DMS114 treated with DMSO at 0.1 percent for 48 hours (cell line): ENCODE measurements at regions not wholly inside any gene's neighbourhood (a gene's known extent, or its start where the extent isn't known, plus 50 kb on each side); places are given as distances from the start of the nearest gene placed in this dataset.

Experiments
- DNase-seq: peaks from one replicate; lab custom pipeline; 2025; ENCODE audit not compliant: unreplicated experiment; lab: John Stamatoyannopoulos, UW

GRCh38 chr4:144202081-144202480 lies 61.6 kb upstream of the GYPA start:
- no peak for DNase-seq

GRCh38 chr4:144203155-144203554 lies 62.6 kb upstream of the GYPA start:
- DNase-seq = no peak

DNA sequence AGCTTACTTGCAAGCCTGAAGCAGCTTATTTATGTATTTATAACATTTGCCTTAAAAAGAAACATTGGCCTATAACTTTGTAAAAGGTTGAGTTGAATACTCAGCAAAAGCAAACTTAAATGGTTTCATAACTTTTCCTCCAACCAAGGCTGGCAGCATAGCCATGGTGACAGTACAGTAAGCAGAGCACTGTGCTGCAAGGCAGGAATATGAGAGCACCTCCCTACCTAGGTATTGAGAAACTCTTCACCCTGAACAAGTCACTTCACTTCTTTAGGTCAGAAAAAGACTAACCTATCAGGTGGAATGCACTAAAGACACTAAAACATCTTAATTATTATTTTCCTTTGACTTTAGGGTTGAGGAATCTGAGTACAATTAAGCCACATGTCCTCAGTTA lies 63.9 kb upstream of the GYPA start:
- no peak for DNase-seq

GRCh38 chr4:144206711-144207110 lies 66.2 kb upstream of the GYPA start:
- DNase-seq = no peak

GRCh38 chr4:144208074-144208473 lies 67.6 kb upstream of the GYPA start:
- no peak for DNase-seq

DNA sequence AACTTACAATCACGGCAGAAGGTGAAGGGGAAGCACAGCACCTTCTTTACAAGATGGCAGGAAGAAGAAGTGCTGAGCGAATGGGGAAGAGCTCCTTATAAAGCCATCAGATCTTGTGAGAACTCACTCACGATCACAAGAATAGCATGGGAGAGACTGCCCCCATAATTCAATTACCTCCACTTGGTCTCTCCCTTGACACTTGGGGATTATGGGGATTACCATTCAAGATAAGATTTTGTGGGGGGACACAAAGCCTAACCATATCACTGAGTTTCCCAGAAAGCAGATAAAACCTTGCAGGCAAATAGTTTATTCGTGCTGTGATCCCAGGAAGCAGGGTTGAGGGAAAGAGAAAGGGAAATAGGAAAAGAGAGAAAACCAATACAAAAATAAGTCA lies 69.0 kb upstream of the GYPA start:
- no peak for DNase-seq

- DNase-seq = no peak
Measured at GRCh38 chr4:144213371-144213770, 72.9 kb upstream of the GYPA start.

DNA sequence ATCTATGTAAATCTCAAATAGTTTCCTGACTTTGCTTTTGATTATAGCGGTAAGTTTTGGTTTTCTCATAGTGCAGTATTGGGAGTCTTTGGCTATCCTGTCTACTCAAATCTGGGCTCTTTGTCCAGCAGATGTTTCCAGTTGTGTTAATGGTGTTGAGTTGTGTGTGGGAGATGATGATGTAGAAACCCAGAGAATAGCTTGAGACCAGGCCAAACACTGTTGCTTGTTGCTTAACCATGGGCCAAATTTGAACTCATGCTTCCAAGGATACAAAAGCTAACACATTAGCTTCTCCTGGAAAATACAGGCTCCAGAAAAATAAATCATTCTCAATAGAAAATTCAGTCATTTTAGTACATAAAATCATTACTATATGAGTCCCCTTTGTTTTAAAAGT lies 82.6 kb upstream of the GYPA start:
- DNase-seq = no peak

- no peak for DNase-seq
Measured at GRCh38 chr4:144223661-144224060, 83.1 kb upstream of the GYPA start.

DNA sequence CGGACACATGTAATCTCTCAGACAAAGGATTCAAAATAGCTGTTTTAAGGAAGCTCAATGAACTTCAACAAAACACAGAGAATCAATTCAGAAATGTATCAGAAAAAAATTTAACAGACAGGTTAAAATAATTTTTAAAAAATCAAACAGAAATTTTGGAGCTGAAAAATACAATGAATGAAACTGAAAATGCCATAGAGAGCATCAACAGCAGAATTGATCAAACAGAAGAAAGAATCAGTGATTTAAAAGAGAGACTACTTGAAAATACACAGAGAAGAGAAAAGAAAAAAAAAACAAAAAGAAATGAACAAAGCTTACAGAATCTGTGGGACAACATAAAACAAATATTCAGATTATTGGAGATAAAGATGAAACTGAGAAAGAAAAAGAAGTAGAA lies 118.8 kb upstream of the GYPA start:
- DNase-seq = no peak

DNA sequence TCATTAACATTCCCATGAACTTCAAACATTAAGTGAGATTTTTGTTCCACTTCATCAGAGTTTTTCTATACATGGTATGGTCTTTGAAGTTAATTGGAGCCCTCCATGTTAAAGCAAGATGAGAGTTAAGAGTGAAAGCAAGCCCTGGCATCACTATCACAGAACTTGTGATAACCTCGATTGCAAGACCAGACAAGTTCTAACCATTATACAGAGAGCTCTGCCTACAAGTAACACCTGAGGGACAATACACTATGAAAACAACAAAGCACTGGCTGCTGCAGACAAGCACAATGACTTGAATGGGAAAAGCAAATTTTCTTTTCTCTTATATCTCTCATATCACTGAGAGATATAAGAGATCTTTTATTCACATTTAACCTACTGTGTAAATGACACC lies 126.6 kb upstream of the GYPA start:
- no peak for DNase-seq

- no peak for DNase-seq
Measured at GRCh38 chr4:144280688-144281087, 140.2 kb upstream of the GYPA start.

DNA sequence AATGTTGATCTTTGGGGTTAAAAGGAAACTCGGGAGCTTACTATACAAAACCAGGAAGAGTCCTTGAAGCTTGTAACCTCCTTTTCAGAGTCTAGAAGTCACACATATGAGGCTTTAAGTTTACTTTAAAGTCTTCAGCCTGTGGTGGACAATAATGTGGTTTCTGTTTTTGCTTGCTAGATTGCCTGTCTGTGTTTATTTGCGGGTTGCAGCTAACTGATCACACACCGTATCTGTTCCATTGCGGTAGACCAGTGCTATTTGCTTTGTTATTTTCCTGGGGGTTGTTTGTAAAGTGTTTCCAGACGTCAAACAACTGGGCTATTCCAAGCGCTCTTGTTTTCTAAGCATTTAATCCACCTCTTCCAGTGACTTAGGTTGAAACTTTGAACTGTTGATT lies 143.0 kb upstream of the GYPA start:
- peak; percentile 67 for DNase-seq

- no peak for DNase-seq
Measured at GRCh38 chr4:144284026-144284425, 143.5 kb upstream of the GYPA start.

DNA sequence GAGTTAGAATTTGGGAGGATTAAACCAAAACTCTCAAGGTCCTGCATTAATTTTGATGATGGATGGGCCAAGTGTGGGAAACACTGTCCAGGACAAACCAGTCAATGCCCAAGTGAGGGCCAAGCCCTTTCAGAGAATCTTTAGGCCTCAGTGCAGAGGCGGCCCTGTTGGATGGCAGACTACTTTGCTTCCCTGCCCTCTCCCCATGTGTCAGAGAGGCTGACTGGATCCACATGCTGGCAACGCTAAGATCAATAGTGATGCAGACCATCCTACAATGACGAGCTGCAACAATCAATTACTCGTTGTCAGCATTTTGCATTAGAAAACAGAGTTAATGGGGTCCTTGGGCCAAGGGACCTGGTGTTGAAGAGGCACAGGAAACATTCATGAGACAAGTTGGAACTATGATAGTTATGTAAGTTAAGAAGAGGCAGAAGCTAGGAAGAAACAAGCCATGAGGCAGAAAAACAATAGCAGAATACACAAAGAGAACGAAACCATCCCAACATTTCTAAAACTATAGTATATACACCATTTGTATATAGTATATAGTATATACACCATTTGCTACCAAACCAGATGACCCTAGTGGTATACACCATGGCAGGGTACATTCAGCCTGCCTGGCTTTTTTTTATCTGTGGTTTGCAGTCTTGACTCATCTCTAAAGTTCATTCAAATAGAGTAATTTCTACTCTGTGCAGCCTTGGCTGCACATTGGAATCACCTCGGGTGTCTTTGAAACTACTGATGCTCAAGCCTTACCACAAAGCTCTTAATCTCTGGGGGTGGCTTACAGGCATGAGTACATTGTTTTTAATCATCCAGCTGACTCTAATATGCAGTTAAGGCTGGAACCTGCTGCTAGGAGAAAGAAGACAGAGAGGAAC lies 147.7 kb upstream of the GYPA start:
- no peak for DNase-seq

GRCh38 chr4:144289667-144290428 lies 149.3 kb upstream of the GYPA start:
- no peak for DNase-seq

DNA sequence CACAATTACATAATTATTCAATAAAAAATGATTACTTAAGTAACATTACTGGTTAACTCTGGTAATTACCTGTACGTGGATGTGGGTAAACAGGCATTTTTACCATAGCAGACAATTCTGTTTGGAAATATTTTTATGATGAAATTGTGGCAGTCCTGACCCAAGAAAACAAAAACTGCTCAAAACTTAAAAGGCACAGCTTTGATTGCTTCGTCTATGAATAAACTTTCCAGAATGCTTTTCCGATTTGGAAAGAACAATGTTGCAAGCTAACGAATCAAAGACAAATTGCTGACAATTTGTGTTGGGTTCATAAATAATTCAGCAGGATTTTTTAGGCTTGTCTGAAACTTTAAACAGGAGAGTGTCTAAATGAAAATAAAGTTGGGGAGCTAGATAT lies 150.6 kb upstream of the GYPA start:
- no peak for DNase-seq

DNA sequence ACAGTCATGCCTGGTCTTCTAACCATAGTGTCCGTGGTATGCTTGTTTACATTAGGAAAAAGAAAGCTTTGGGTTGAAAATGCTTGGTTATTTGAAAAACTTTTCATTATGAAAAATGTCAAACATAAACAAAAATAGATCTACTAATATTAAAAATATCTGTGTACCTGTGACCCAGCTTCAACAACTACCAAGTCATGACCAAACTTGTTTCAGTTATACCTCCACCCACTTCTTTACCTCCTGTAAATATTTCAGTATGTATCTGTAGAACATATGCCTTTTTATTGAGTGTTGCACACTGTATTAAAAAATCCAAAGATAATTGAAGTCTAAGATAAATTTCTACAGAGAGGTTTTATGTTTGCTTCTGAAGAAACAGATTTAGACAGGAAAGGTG lies 153.7 kb upstream of the GYPA start:
- no peak for DNase-seq

DNA sequence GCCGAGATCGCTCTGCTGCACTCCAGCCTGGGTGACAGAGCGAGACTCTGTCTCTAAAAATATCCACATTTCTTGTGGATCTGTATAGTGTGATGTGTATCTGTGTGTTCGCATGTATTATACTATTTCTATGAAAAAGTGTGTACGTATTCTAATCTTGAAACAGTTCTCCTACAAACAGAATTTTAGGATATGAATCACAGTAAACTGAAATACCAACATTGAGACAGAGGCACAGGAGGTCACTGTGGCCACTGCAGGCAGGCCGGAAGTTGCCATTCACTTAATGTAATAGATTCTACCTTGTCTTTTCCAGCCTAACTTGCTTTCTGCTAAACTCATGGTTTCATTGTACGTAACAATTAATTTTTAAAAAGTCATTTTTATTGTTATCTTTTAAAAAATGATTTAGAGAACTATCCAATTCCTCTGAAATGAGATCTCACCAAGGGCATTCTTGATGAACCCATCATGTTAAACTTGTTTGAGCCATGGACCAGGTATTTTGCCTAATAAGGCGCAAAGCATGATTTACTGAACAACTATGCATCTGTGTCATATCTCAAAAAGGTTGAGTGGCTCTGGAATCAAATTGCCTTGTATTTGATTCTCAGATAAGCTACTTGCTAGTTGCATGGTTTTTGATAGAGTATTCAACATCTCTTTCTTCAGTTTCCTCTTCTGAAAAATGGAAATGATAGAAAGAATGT lies 154.9 kb upstream of the GYPA start:
- DNase-seq = no peak

GRCh38 chr4:144296941-144297340 lies 156.4 kb upstream of the GYPA start:
- DNase-seq = no peak

DNA sequence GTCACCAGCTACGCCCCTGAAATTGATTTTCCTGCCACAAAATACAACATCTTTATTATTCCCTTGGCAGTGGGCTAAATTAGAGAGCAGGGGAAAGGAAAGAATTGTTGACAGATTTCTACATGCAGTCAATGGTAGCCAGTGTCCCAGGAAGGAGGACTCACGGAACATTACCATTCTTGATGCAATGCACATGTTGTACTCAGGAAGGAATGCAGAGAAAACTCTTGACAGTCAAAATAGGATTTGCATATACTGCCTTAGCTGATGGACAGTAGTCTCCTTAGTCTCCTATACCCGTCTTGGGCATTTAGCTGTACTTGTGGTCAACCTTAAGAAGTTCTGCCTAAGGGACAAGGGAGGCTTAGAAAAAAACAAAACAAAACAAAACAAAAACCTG lies 158.0 kb upstream of the GYPA start:
- DNase-seq = peak; percentile 60

GRCh38 chr4:144300616-144301015 lies 160.1 kb upstream of the GYPA start:
- DNase-seq = no peak
